ENCODE measurements at regions not wholly inside any gene's neighbourhood (a gene's known extent, or its start where the extent isn't known, plus 50 kb on each side); places are given as distances from the start of the nearest gene placed in this dataset.

- no peak for DNase-seq (ENCODE audit: extremely low read depth, insufficient read length)
- Histone ChIP-seq H3K4me3 (replicated peaks; ENCODE audit: low read depth, low read length) (no peak overlapping the region), H3K36me3 (ENCODE audit: control insufficient read depth, insufficient read depth, low read length) (no peaks in the 10 kb centered on the region), H3K27me3 (replicated peaks; ENCODE audit: control insufficient read depth, insufficient read depth, low read length) (no peaks in the 10 kb centered on the region; the same call in 1 of the 2 replicates)
- TF ChIP-seq CTCF (IDR thresholded peaks at IDR 0.05; ENCODE audit: insufficient read depth, low read length, poor library complexity, severe bottlenecking), result no peak
Measured at GRCh38 chr19:29372921-29373797, 152.6 kb upstream of the VSTM2B start.

GRCh38 chr19:29375429-29376119 lies 150.2 kb upstream of the VSTM2B start:
- TF ChIP-seq CTCF (IDR thresholded peaks at IDR 0.05; ENCODE audit: insufficient read depth, low read length, poor library complexity, severe bottlenecking), result no peak
- Histone ChIP-seq H3K36me3 (ENCODE audit: control insufficient read depth, insufficient read depth, low read length) (no peaks in the 10 kb centered on the region), H3K27me3 (replicated peaks; ENCODE audit: control insufficient read depth, insufficient read depth, low read length) (no peaks in the 10 kb centered on the region; the same call in 1 of the 2 replicates)

GRCh38 chr19:29376855-29377354 lies 148.9 kb upstream of the VSTM2B start:
- no peaks in the 10 kb centered on the region for H3K27me3 ChIP-seq (replicated peaks; ENCODE audit: control insufficient read depth, insufficient read depth, low read length)
- TF ChIP-seq CTCF (IDR thresholded peaks at IDR 0.05; ENCODE audit: insufficient read depth, low read length, poor library complexity, severe bottlenecking), result no peak
- DNase-seq (ENCODE audit: extremely low read depth, insufficient read length), result no peak
- no peak overlapping the region for H3K4me3 ChIP-seq (replicated peaks; ENCODE audit: low read depth, low read length)
- no peaks in the 10 kb centered on the region for H3K36me3 ChIP-seq (ENCODE audit: control insufficient read depth, insufficient read depth, low read length)

More at GRCh38 chr19:29375429-29376119, 150.2 kb upstream of the VSTM2B start:
- DNase-seq (ENCODE audit: extremely low read depth, insufficient read length), result no peak
- H3K4me3 ChIP-seq (replicated peaks; ENCODE audit: low read depth, low read length), result no peak overlapping the region

GRCh38 chr19:29378126-29378525 lies 147.7 kb upstream of the VSTM2B start:
- Histone ChIP-seq H3K27me3 (replicated peaks; ENCODE audit: control insufficient read depth, insufficient read depth, low read length) (no peaks in the 10 kb centered on the region), H3K4me3 (replicated peaks; ENCODE audit: low read depth, low read length) (no peak overlapping the region), H3K36me3 (ENCODE audit: control insufficient read depth, insufficient read depth, low read length) (no peaks in the 10 kb centered on the region)
- no peak for DNase-seq (ENCODE audit: extremely low read depth, insufficient read length)
- TF ChIP-seq CTCF (IDR thresholded peaks at IDR 0.05; ENCODE audit: insufficient read depth, low read length, poor library complexity, severe bottlenecking), result no peak

- no peaks in the 10 kb centered on the region for H3K27me3 ChIP-seq (replicated peaks; ENCODE audit: control insufficient read depth, insufficient read depth, low read length)
- H3K36me3 ChIP-seq (ENCODE audit: control insufficient read depth, insufficient read depth, low read length), result no peaks in the 10 kb centered on the region
- no peak overlapping the region for H3K4me3 ChIP-seq (replicated peaks; ENCODE audit: low read depth, low read length)
- DNase-seq (ENCODE audit: extremely low read depth, insufficient read length), result no peak
- TF ChIP-seq CTCF (IDR thresholded peaks at IDR 0.05; ENCODE audit: insufficient read depth, low read length, poor library complexity, severe bottlenecking), result no peak
Measured at GRCh38 chr19:29378543-29379080, 147.2 kb upstream of the VSTM2B start.
